Astrocyte of the cerebellum (primary cell): ENCODE measurements at regions not wholly inside any gene's neighbourhood (a gene's known extent, or its start where the extent isn't known, plus 50 kb on each side); places are given as distances from the start of the nearest gene placed in this dataset.

Experiments used
- DNase-seq: peaks from one replicate; pipeline ENCODE4 v3.0.0-alpha.2; 2011; ENCODE audit warnings: low read depth
- H3K4me3 ChIP-seq: 2 replicates; pipeline ENCODE4 v1.5.1; 2011; ENCODE audit warnings: mild to moderate bottlenecking, low read depth, low read length, moderate library complexity
- CTCF ChIP-seq: IDR thresholded peaks from 2 replicates; pipeline ENCODE4 v1.5.1; 2012; ENCODE audit warnings: low read length, low read depth, moderate library complexity, mild to moderate bottlenecking; ENCODE audit errors: missing control alignments
- in situ Hi-C: cut with HindIII; loops from 2 replicates; pipeline ENCODE4 v1.10.0; 2017; ENCODE audit warnings: low sequenced_read_pairs

DNA sequence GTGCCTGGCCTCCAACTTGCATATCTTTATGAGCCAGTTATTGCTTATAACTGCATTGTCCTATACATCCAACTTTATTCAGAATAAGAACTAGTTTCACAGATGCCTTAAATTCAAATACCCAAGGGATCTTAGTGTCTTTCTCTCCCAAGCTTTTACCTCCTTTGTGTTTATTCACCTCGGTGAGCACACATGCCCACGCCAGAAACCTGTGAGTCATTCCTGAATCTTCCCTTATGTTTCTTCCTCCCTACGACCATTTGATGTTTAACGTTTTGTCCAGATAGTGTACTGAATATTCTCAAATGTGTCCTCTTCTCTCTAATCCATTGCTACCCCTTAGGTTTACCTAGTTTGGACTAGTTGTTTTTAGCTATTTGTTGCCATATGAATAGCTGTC is 55.5 kb upstream of the MEGF10 start:
- in situ Hi-C loops, result no loop called here
- no peak for TF ChIP-seq CTCF
- H3K4me3 ChIP-seq, result no peak overlapping the region
- no peak for DNase-seq

- TF ChIP-seq CTCF, result no peak
- no peak for DNase-seq
- in situ Hi-C loops, result no loop called here
- H3K4me3 ChIP-seq, result no peak overlapping the region
These were observed 54.3 kb upstream of the MEGF10 start for GRCh38 chr5:127236254-127236653.
